ENCODE measurements at regions not wholly inside any gene's neighbourhood (a gene's known extent, or its start where the extent isn't known, plus 50 kb on each side); places are given as distances from the start of the nearest gene placed in this dataset.

- no peak for TF ChIP-seq POLR2A (IDR thresholded peaks at IDR 0.05)
- TF ChIP-seq EP300 (IDR thresholded peaks at IDR 0.05), result no peak
- TF ChIP-seq, protein P1, sequence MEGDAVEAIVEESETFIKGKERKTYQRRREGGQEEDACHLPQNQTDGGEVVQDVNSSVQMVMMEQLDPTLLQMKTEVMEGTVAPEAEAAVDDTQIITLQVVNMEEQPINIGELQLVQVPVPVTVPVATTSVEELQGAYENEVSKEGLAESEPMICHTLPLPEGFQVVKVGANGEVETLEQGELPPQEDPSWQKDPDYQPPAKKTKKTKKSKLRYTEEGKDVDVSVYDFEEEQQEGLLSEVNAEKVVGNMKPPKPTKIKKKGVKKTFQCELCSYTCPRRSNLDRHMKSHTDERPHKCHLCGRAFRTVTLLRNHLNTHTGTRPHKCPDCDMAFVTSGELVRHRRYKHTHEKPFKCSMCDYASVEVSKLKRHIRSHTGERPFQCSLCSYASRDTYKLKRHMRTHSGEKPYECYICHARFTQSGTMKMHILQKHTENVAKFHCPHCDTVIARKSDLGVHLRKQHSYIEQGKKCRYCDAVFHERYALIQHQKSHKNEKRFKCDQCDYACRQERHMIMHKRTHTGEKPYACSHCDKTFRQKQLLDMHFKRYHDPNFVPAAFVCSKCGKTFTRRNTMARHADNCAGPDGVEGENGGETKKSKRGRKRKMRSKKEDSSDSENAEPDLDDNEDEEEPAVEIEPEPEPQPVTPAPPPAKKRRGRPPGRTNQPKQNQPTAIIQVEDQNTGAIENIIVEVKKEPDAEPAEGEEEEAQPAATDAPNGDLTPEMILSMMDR (IDR thresholded peaks at IDR 0.05), result no peak
These were observed 343.5 kb downstream of the PLK2 start for GRCh38 chr5:58116346-58116745.

All from stomach (tissue), 4 donors.